Esophagus muscularis mucosa (tissue), 4 donors: ENCODE measurements at regions not wholly inside any gene's neighbourhood (a gene's known extent, or its start where the extent isn't known, plus 50 kb on each side); places are given as distances from the start of the nearest gene placed in this dataset.

Experiments used
- EP300 ChIP-seq: sonication (generic); formaldehyde crosslinking; IDR thresholded peaks from one replicate; pipeline ENCODE4 v1.6.1; 2017; ENCODE audit warnings: antibody characterized with exemption
- POLR2AphosphoS5 ChIP-seq, 2 donors: sonication (generic); formaldehyde crosslinking; IDR thresholded peaks; one replicate each; pipeline ENCODE4 v1.6.1; 2017; ENCODE audit warnings: antibody characterized with exemption in 2 of 2
- TF ChIP-seq, protein P1 (sequence below), 3 experiments: fragments of 200-600 bp in 2 of 3; fragments of 450-650 bp in 1 of 3; sonication (generic) in 2 of 3; IDR thresholded peaks; one replicate each; pipeline ENCODE4 v1.5.1; 2017 to 2019; ENCODE audit warnings: antibody characterized with exemption in 3 of 3, mild to moderate bottlenecking in 2 of 3, moderate library complexity in 1 of 3

- no peak for TF ChIP-seq POLR2AphosphoS5 (IDR thresholded peaks at IDR 0.05)
- TF ChIP-seq, protein P1, sequence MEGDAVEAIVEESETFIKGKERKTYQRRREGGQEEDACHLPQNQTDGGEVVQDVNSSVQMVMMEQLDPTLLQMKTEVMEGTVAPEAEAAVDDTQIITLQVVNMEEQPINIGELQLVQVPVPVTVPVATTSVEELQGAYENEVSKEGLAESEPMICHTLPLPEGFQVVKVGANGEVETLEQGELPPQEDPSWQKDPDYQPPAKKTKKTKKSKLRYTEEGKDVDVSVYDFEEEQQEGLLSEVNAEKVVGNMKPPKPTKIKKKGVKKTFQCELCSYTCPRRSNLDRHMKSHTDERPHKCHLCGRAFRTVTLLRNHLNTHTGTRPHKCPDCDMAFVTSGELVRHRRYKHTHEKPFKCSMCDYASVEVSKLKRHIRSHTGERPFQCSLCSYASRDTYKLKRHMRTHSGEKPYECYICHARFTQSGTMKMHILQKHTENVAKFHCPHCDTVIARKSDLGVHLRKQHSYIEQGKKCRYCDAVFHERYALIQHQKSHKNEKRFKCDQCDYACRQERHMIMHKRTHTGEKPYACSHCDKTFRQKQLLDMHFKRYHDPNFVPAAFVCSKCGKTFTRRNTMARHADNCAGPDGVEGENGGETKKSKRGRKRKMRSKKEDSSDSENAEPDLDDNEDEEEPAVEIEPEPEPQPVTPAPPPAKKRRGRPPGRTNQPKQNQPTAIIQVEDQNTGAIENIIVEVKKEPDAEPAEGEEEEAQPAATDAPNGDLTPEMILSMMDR (IDR thresholded peaks at IDR 0.05) = no peak
- no peak for TF ChIP-seq EP300
These were observed 125.4 kb upstream of the SPDL1 start for GRCh38 chr5:169458221-169458620.
